GM21447 (cell line): ENCODE measurements at regions not wholly inside any gene's neighbourhood (a gene's known extent, or its start where the extent isn't known, plus 50 kb on each side); places are given as distances from the start of the nearest gene placed in this dataset.
"Not testable (repeated sequence)": the region's sequence is repeated elsewhere in the genome, so short reads cannot be mapped to it uniquely, and the experiment has no call there.

ENCODE experiments used
- ATAC-seq: cut with Tn5 transposase; IDR thresholded peaks from one replicate; pipeline ENCODE4 v1.9.1; 2021; ENCODE audit not compliant: unreplicated experiment

- no peak for ATAC-seq
Measured at GRCh38 chr18:56445422-56445821, 193.0 kb downstream of the TXNL1 start.

GRCh38 chr18:56444201-56444600 is 194.2 kb downstream of the TXNL1 start:
- no peak for ATAC-seq

GRCh38 chr18:56443166-56443907 is 195.1 kb downstream of the TXNL1 start:
- no peak for ATAC-seq

GRCh38 chr18:56438480-56438879 is 199.9 kb downstream of the TXNL1 start:
- ATAC-seq = not testable (repeated sequence)

- ATAC-seq = no peak
Measured at GRCh38 chr18:56436651-56437050, 201.7 kb downstream of the TXNL1 start.

- no peak for ATAC-seq
Measured at GRCh38 chr18:56433919-56434318, 204.5 kb downstream of the TXNL1 start.

- no peak for ATAC-seq
Measured at GRCh38 chr18:56431551-56431950, 206.8 kb downstream of the TXNL1 start.

- ATAC-seq = no peak
Measured at GRCh38 chr18:56423626-56424025, 214.8 kb downstream of the TXNL1 start.

GRCh38 chr18:56421647-56422046 is 216.7 kb downstream of the TXNL1 start:
- ATAC-seq = no peak

GRCh38 chr18:56420868-56421267 is 217.5 kb downstream of the TXNL1 start:
- ATAC-seq = not testable (repeated sequence)

GRCh38 chr18:56414357-56414756 is 224.0 kb downstream of the TXNL1 start:
- no peak for ATAC-seq

- ATAC-seq = no peak
Measured at GRCh38 chr18:56413862-56414261, 224.5 kb downstream of the TXNL1 start.

GRCh38 chr18:56412951-56413350 is 225.4 kb downstream of the TXNL1 start:
- ATAC-seq = no peak

GRCh38 chr18:56409736-56410135 is 228.7 kb downstream of the TXNL1 start:
- ATAC-seq = no peak

- no peak for ATAC-seq
Measured at GRCh38 chr18:56407646-56408180, 230.7 kb downstream of the TXNL1 start.

- ATAC-seq = no peak
Measured at GRCh38 chr18:56402872-56403516, 235.4 kb downstream of the TXNL1 start.

- no peak for ATAC-seq
Measured at GRCh38 chr18:56393870-56394269, 244.5 kb downstream of the TXNL1 start.

GRCh38 chr18:56391931-56392590 is 246.3 kb downstream of the TXNL1 start:
- ATAC-seq = no peak

- ATAC-seq = no peak
Measured at GRCh38 chr18:56390626-56391025, 247.8 kb downstream of the TXNL1 start.

- no peak for ATAC-seq
Measured at GRCh38 chr18:56389190-56389589, 249.2 kb downstream of the TXNL1 start.

- no peak for ATAC-seq
Measured at GRCh38 chr18:56388571-56388970, 249.8 kb downstream of the TXNL1 start.

GRCh38 chr18:56386856-56387255 is 251.5 kb downstream of the TXNL1 start:
- no peak for ATAC-seq
